K562 (cell line): ENCODE measurements at regions not wholly inside any gene's neighbourhood (a gene's known extent, or its start where the extent isn't known, plus 50 kb on each side); places are given as distances from the start of the nearest gene placed in this dataset.

Experiments used
- ATAC-seq: fragments of 200-7000 bp; cut with Tn5 transposase; 3 replicates; pipeline ENCODE4 v1.9.1; 2020; ENCODE audit warnings: moderate library complexity
- BruUV-seq: library from RNA; stranded (reverse); fragments of 400-500 nt; replicated peaks from 2 replicates; lab custom pipeline; 2021; lab: Mats Ljungman, UMichigan
- CTCF ChIA-PET: fragments of 300-600 bp; formaldehyde crosslinking; extraction: SDS; loops from one replicate; lab custom pipeline; 2021; ENCODE audit warnings: low intra/inter-chr PET ratio; lab: Yijun Ruan, JAX
- POLR2A ChIA-PET: fragments of 300-600, 350-650 bp; sonication (Branson Sonifier 250); formaldehyde crosslinking; extraction: SDS; loops from one replicate; lab custom pipeline; 2021; ENCODE audit warnings: antibody characterized with exemption, inconsistent platforms; lab: Yijun Ruan, JAX
- DNase-seq, 4 experiments: peaks; one replicate each; pipeline versions ENCODE4 v3.0.0 to v3.0.0-alpha.2; 2011 to 2018; ENCODE audit warnings: low spot score in 3 of 4, mixed read lengths in 3 of 4; ENCODE audit errors: extremely low read depth in 1 of 4
- FAIRE-seq: peaks from 2 replicates; lab custom pipeline; 2011; peaks lifted over from hg19 to GRCh38; lab: Jason Lieb, UNC
- H2AFZ ChIP-seq: 2 replicates; pipeline ENCODE4 v1.6.0; 2011; ENCODE audit warnings: low read depth, low read length, control low read depth, inconsistent platforms
- H3K27ac ChIP-seq: fragments of 200-600 bp; 3 replicates; pipeline ENCODE4 v1.8.0; 2011; ENCODE audit warnings: low read depth, mild to moderate bottlenecking, control low read depth, inconsistent platforms, low read length, moderate library complexity, mixed read lengths; ENCODE audit errors: extremely low read depth
- H3K27me3 ChIP-seq, 2 experiments: fragments of 300-600 bp in 1 of 2; 2 replicates in 1 of 2; 3 replicates in 1 of 2; pipeline versions ENCODE4 v1.6.0 to v1.8.0; 2011; ENCODE audit warnings: inconsistent platforms in 2 of 2, low read length in 2 of 2, mild to moderate bottlenecking in 1 of 2, mixed read lengths in 1 of 2, moderate library complexity in 1 of 2; ENCODE audit not compliant: control insufficient read depth in 2 of 2, insufficient read depth in 2 of 2
- H3K36me3 ChIP-seq: fragments of 300-600 bp; 3 replicates; pipeline ENCODE4 v1.8.0; 2011; ENCODE audit warnings: mild to moderate bottlenecking, low read length, inconsistent platforms; ENCODE audit not compliant: control insufficient read depth, insufficient read depth
- H3K4me1 ChIP-seq, 2 experiments: fragments of 200-600 bp in 1 of 2; replicated peaks in 1 of 2; 2 replicates in 1 of 2; 3 replicates in 1 of 2; pipeline versions ENCODE4 v1.5.1 to v1.8.0; 2011; ENCODE audit warnings: inconsistent platforms in 2 of 2, low read length in 2 of 2, mild to moderate bottlenecking in 1 of 2, mixed read lengths in 1 of 2, moderate library complexity in 1 of 2; ENCODE audit not compliant: control insufficient read depth in 2 of 2, insufficient read depth in 2 of 2
- H3K4me2 ChIP-seq: 2 replicates; pipeline ENCODE4 v1.6.1; 2011; ENCODE audit warnings: low read length, control low read depth, inconsistent platforms, mixed read lengths; ENCODE audit not compliant: insufficient read depth
- H3K4me3 ChIP-seq: fragments of 200-600 bp; sonication (generic), shearing (Covaris generic); 2 replicates; pipeline ENCODE4 v1.5.1; 2016; ENCODE audit warnings: control low read depth, inconsistent platforms
- H3K79me2 ChIP-seq: fragments of 200-600 bp; 3 replicates; pipeline ENCODE4 v1.8.0; 2011; ENCODE audit warnings: low read length, inconsistent platforms; ENCODE audit not compliant: control insufficient read depth, insufficient read depth
- H3K9ac ChIP-seq, 2 experiments: 2 replicates each; pipeline versions ENCODE4 v1.6.0 to v1.6.1; 2011; ENCODE audit warnings: low read depth in 2 of 2, low read length in 2 of 2, control low read depth in 1 of 2, inconsistent platforms in 1 of 2, mild to moderate bottlenecking in 1 of 2, mixed read lengths in 1 of 2; ENCODE audit not compliant: insufficient read depth in 1 of 2
- H3K9me1 ChIP-seq: one replicate; pipeline ENCODE4 v1.6.0; 2011; ENCODE audit warnings: inconsistent platforms, mild to moderate bottlenecking, low read length, moderate library complexity; ENCODE audit not compliant: control insufficient read depth, insufficient read depth
- H3K9me3 ChIP-seq: replicated peaks from 2 replicates; pipeline ENCODE4 v1.5.1; 2011; ENCODE audit warnings: low read depth, low read length, inconsistent platforms; ENCODE audit not compliant: control insufficient read depth, insufficient read depth
- H4K20me1 ChIP-seq: replicated peaks from 2 replicates; pipeline ENCODE4 v1.6.1; 2011; ENCODE audit warnings: low read length, inconsistent platforms, mixed read lengths; ENCODE audit not compliant: control insufficient read depth, insufficient read depth
- ARNT ChIP-seq, 2 experiments: fragments of 450-650 bp; IDR thresholded peaks; 2 replicates each; pipeline ENCODE4 v1.6.1; 2016; ENCODE audit warnings: mild to moderate bottlenecking in 1 of 2
- CHCHD3 ChIP-seq: fragments of 250-450 bp; sonication (Bioruptor Pico); IDR thresholded peaks from 2 replicates; pipeline ENCODE4 v2.1.2; 2022; ENCODE audit warnings: mild to moderate bottlenecking
- EZH2 ChIP-seq: IDR thresholded peaks from 2 replicates; pipeline ENCODE4 v1.6.1; 2012; ENCODE audit warnings: low read depth, mild to moderate bottlenecking, inconsistent platforms, low read length, borderline replicate concordance
- RAD51 ChIP-seq: fragments of 450-650 bp; IDR thresholded peaks from 2 replicates; pipeline ENCODE4 v1.7.1; 2016; ENCODE audit warnings: low read depth, mild to moderate bottlenecking, borderline replicate concordance
- ZNF239 ChIP-seq: fragments of 250-450 bp; sonication (Bioruptor Pico); IDR thresholded peaks from 2 replicates; pipeline ENCODE4 v1.4.0; 2020; ENCODE audit warnings: mild to moderate bottlenecking
- WGBS: fragments of 100-300 bp; shearing (Covaris generic); methylation state at CpG from one replicate; pipeline ENCODE4 v1.1.6; 2016; ENCODE audit warnings: low coverage, mixed read lengths; ENCODE audit not compliant: insufficient coverage; ENCODE audit errors: missing lambda C conversion rate; 5-methylcytosine and 5-hydroxymethylcytosine counted together
- in situ Hi-C: fragments of 300-500 bp; cut with MboI; formaldehyde crosslinking; loops from 4 replicates; pipeline ENCODE4 v1.15.0; 2018; ENCODE audit warnings: inconsistent platforms, mixed read lengths
- intact Hi-C: fragments of 100-400 bp; cut with micrococcal nuclease; formaldehyde crosslinking; loops from 2 replicates; pipeline ENCODE4 v1.14.2; 2022
- TF ChIP-seq, protein P1 (sequence below), 2 experiments: fragments of 200-800 bp in 1 of 2; sonication (Bioruptor generic) in 1 of 2; sonication (generic) in 1 of 2; formaldehyde crosslinking in 1 of 2; IDR thresholded peaks in 1 of 2; conservative IDR thresholded peaks in 1 of 2; 2 replicates each; pipeline versions ENCODE4 v1.5.0 to v1.6.1; 2016 to 2020; ENCODE audit warnings: missing compliant biosample characterization in 1 of 2, missing genetic modification characterization in 1 of 2, missing genetic modification reagents in 1 of 2

DNA sequence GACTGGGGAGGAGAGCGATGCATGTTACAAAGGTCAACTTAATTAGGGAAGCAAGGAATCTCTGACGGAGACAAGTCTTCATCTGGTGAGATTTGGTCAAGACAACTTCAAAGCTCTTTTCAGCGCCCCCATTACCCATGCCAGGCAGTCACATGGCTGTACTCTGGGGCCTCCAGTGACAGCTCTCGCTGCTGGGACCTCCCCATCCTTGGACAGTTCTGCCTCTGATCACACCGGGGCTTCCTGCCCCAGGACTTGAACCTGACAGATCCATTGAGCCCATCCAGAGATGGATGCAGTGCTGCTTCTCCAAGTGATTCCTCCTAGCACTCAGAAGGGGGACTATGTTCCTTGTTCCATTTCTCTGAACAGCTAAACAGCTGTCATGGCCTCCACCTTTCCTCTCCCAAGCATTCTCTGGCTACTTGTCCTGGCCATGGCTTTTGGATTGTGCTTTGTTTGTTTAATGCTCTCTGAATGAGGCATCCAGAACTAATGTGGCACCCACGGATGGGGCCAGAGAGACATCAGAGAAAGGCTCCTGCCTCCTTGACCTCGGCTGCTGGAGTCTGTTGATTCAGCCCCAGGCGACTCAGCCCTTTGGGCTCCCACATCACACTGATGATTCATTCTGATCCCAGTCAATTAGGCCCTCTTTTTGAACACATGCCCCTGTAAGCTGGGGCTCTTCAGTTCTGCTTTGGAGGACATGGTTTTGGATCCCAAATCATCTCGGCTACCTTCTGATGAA, 122.1 kb upstream of the ADAMTS16 start:
- BruUV-seq: no TSS peak
- FAIRE-seq (no peak), ATAC-seq (no peak), DNase-seq (no peak)
- no peaks in the 10 kb centered on the region for H3K9me1 ChIP-seq
- no peak overlapping the region for H3K4me2 ChIP-seq
- H3K9ac ChIP-seq: no peak overlapping the region
- CTCF ChIA-PET: no interaction called here
- H3K4me3 ChIP-seq: no peak overlapping the region
- H3K4me1 ChIP-seq: no peaks in the 10 kb centered on the region
- no peaks in the 10 kb centered on the region for H3K36me3 ChIP-seq
- H3K27me3 ChIP-seq: peaks cover 0 to 5% of the 10 kb centered on the region in 2 experiments; a peak in 2 of 5 replicates
- no peaks in the 10 kb centered on the region for H3K9me3 ChIP-seq
- in situ Hi-C loops (no loop called here), intact Hi-C loops (no loop called here)
- TF ChIP-seq EZH2 (no peak), ARNT (IDR thresholded peaks at IDR 0.05) (no peak), RAD51 (no peak), ZNF239 (CRISPR knock-in tag) (no peak), CHCHD3 (no peak)
- TF ChIP-seq, protein P1, sequence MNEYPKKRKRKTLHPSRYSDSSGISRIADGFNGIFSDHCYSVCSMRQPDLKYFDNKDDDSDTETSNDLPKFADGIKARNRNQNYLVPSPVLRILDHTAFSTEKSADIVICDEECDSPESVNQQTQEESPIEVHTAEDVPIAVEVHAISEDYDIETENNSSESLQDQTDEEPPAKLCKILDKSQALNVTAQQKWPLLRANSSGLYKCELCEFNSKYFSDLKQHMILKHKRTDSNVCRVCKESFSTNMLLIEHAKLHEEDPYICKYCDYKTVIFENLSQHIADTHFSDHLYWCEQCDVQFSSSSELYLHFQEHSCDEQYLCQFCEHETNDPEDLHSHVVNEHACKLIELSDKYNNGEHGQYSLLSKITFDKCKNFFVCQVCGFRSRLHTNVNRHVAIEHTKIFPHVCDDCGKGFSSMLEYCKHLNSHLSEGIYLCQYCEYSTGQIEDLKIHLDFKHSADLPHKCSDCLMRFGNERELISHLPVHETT (CRISPR knock-in tag; conservative IDR thresholded peaks at IDR 0.05 in 1 of 2, IDR thresholded peaks at IDR 0.05 in 1 of 2): no peak
- POLR2A ChIA-PET: no interaction called here
- no peaks in the 10 kb centered on the region for H3K79me2 ChIP-seq
- H3K27ac ChIP-seq: no peak overlapping the region
- H2AFZ ChIP-seq: no peak overlapping the region
- 2% methylated on average over 9 of the region's 9 CpGs for WGBS
- no peaks in the 10 kb centered on the region for H4K20me1 ChIP-seq
